ENCODE measurements at regions not wholly inside any gene's neighbourhood (a gene's known extent, or its start where the extent isn't known, plus 50 kb on each side); places are given as distances from the start of the nearest gene placed in this dataset.

DNA sequence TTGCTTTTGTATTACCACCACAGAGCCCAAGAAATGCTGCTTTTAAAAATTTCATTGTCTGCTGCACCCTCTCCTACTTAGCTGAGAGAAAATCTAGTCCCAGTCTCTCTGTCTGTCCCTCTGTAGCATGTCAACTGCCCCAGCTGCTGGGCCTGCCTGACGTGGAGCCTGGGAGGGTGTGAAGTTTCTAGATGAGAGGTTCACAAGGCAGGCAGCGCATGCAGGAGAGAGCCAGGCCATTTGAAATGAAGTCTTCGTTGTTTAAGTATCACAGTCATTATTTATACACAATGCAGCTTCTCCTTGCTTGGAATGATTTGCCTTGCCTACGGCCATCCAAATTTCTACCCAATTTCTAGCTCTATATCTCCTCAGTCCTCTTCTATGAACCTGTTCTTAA, 306.8 kb upstream of the PLXNA2 start:
- Histone ChIP-seq H3K4me1 (ENCODE audit: insufficient read depth) (no peaks in the 10 kb centered on the region), H3K27ac (no peak overlapping the region), H3K36me3 (no peaks in the 10 kb centered on the region), H3K4me3 (no peak overlapping the region), H3K9me3 (no peaks in the 10 kb centered on the region), H3K27me3 (no peaks in the 10 kb centered on the region)
- 84 to 85% (median 84%) methylated on average over 4 of the region's 4 CpGs for WGBS, 3 donors
- no peak for TF ChIP-seq EP300 (IDR thresholded peaks at IDR 0.05)
- TF ChIP-seq POLR2A (IDR thresholded peaks at IDR 0.05) = no peak
- TF ChIP-seq, protein P1, sequence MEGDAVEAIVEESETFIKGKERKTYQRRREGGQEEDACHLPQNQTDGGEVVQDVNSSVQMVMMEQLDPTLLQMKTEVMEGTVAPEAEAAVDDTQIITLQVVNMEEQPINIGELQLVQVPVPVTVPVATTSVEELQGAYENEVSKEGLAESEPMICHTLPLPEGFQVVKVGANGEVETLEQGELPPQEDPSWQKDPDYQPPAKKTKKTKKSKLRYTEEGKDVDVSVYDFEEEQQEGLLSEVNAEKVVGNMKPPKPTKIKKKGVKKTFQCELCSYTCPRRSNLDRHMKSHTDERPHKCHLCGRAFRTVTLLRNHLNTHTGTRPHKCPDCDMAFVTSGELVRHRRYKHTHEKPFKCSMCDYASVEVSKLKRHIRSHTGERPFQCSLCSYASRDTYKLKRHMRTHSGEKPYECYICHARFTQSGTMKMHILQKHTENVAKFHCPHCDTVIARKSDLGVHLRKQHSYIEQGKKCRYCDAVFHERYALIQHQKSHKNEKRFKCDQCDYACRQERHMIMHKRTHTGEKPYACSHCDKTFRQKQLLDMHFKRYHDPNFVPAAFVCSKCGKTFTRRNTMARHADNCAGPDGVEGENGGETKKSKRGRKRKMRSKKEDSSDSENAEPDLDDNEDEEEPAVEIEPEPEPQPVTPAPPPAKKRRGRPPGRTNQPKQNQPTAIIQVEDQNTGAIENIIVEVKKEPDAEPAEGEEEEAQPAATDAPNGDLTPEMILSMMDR (IDR thresholded peaks at IDR 0.05) = no peak
- intact Hi-C loops (cut with DNase I) = no loop called here
- no peak for DNase-seq

DNA sequence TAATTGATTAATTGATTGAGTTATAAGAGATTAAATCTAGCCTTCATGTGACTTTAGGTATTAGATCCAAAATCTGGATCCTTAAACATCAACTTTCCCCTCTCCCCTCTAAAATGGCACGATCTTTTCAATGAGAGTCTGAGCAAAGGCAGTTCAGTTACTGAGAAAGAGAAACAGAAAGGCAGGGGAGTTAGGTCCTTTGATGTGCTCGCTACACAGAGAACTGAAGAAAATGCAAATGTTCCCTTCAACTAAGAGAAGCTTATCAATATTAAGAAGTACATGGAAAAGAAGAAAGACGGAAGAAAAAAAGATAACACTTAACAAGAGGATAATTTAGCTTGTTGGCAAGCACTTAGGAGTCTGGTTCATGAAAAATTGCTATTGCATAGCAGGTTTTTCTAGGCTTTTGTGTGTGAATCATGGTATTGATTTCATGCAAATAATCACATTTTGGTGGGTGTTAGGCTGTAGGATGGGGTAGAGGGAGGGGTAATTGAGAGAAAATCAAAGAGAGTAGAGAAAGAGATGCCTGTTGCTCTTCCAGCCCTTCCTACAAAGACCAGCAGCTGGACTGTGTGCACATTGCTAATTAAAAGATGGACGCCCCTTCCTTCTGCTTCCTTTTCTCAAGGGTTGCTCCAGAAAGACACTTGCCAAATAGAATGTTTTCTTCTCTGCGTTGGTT, 307.6 kb upstream of the PLXNA2 start:
- TF ChIP-seq, protein P1 (IDR thresholded peaks at IDR 0.05) = no peak
- TF ChIP-seq POLR2A (IDR thresholded peaks at IDR 0.05) (no peak), EP300 (IDR thresholded peaks at IDR 0.05) (no peak)
- 38 to 51% (median 45%) methylated on average over 5 of the region's 5 CpGs for WGBS, 3 donors
- intact Hi-C loops (cut with DNase I) = no loop called here

DNA sequence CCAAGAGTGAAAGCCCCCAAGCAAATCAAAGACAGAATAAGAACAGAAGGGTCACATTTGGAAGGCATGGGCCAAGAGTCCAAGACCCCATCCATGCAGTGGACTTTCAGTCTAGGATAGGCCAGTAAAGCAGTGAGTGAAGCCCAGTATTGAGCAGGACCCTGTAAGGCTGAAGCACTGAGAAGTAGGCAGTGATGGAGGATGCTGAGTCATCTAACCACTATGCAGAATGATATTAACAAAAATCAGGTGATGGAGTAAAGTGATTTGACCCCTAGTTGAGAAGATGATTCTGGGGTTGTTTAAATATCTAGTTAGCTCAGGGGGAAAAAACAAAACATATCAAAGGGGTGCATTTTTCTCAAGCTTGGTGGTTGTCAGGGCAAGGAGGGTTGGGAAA, 308.7 kb upstream of the PLXNA2 start:
- TF ChIP-seq EP300 (IDR thresholded peaks at IDR 0.05) (no peak), POLR2A (IDR thresholded peaks at IDR 0.05) (no peak)
- TF ChIP-seq, protein P1 (IDR thresholded peaks at IDR 0.05) = no peak
- intact Hi-C loops (cut with DNase I) = no loop called here
- H3K4me3 ChIP-seq = no peak overlapping the region
- H3K27me3 ChIP-seq = no peaks in the 10 kb centered on the region
- no peak overlapping the region for H3K27ac ChIP-seq
- H3K4me1 ChIP-seq (ENCODE audit: insufficient read depth) = no peaks in the 10 kb centered on the region
- H3K9me3 ChIP-seq = no peaks in the 10 kb centered on the region
- DNase-seq = no peak
- no peaks in the 10 kb centered on the region for H3K36me3 ChIP-seq

More for the DNA sequence above, 307.6 kb upstream of the PLXNA2 start:
- DNase-seq = no peak
- Histone ChIP-seq H3K4me1 (ENCODE audit: insufficient read depth) (no peaks in the 10 kb centered on the region), H3K4me3 (no peak overlapping the region), H3K27ac (no peak overlapping the region), H3K9me3 (no peaks in the 10 kb centered on the region), H3K36me3 (no peaks in the 10 kb centered on the region), H3K27me3 (no peaks in the 10 kb centered on the region)

DNA sequence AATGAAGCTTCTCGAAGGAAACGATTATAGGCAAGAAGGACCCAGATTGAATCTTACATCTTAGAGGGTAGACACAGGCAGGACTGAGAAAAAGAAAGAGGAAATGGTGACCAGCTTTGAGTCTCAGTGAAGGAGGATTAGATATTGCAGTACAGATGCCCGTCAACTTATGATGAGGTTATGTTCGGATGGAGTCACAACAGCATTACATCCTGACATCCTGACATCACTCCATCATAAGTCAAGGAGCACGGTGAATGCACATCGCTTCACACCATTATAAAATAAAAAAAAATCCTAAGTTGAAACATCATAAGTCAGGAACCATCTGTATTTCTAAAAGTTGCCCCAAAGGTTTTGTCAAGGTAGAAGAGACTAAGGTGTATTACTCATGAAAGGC, 312.3 kb upstream of the PLXNA2 start:
- Histone ChIP-seq H3K36me3 (no peaks in the 10 kb centered on the region), H3K4me1 (ENCODE audit: insufficient read depth) (no peaks in the 10 kb centered on the region), H3K27ac (no peak overlapping the region), H3K4me3 (no peak overlapping the region), H3K27me3 (no peaks in the 10 kb centered on the region), H3K9me3 (no peaks in the 10 kb centered on the region)
- intact Hi-C loops (cut with DNase I) = no loop called here
- WGBS, 3 donors = 93 to 97% (median 96%) methylated on average over 6 of the region's 6 CpGs
- DNase-seq = no peak
- TF ChIP-seq POLR2A (IDR thresholded peaks at IDR 0.05) = no peak
- TF ChIP-seq, protein P1 (IDR thresholded peaks at IDR 0.05) = no peak
- no peak for TF ChIP-seq EP300 (IDR thresholded peaks at IDR 0.05)
